Liver (tissue), 3 donors: ENCODE measurements at regions not wholly inside any gene's neighbourhood (a gene's known extent, or its start where the extent isn't known, plus 50 kb on each side); places are given as distances from the start of the nearest gene placed in this dataset.

Experiments used
- CTCF ChIP-seq: fragments of 150-350 bp; IDR thresholded peaks from 2 replicates; pipeline ENCODE4 v1.5.1; 2017; ENCODE audit warnings: improper control_type of control experiment, low read depth, low read length; ENCODE audit not compliant: missing input control
- JUND ChIP-seq, 2 donors: IDR thresholded peaks; 2 replicates each; pipeline ENCODE4 v1.6.1; 2016; ENCODE audit warnings: antibody characterized with exemption in 2 of 2
- TAF1 ChIP-seq: conservative IDR thresholded peaks from 2 replicates; pipeline ENCODE4 v1.6.1; 2016; ENCODE audit warnings: antibody characterized with exemption, mild to moderate bottlenecking
- donor health status: healthy.
- donor health status: healthy.

GRCh38 chr15:98071786-98072185, 111.3 kb downstream of the ARRDC4 start:
- TF ChIP-seq CTCF (no peak), JUND (IDR thresholded peaks at IDR 0.05) (no peak), TAF1 (no peak)
